ENCODE measurements at regions not wholly inside any gene's neighbourhood (a gene's known extent, or its start where the extent isn't known, plus 50 kb on each side); places are given as distances from the start of the nearest gene placed in this dataset.

GRCh38 chr21:38092051-38092450 is 164.7 kb upstream of the KCNJ15 start:
- H3K36me3 ChIP-seq (ENCODE audit: control insufficient read depth in 4 of 4, insufficient read depth in 4 of 4, low read length in 4 of 4): no peaks in the 10 kb centered on the region
- H3K27me3 ChIP-seq (ENCODE audit: control insufficient read depth in 3 of 3, insufficient read depth in 3 of 3, low read length in 2 of 3): peaks cover 0 to 15% (median 0%) of the 10 kb centered on the region in 3 donors
- DNase-seq: peak; percentile 10 to 35 (median 21)
- no peak overlapping the region for H3K4me3 ChIP-seq
- H3K9me3 ChIP-seq (ENCODE audit: control insufficient read depth in 4 of 4, insufficient read depth in 3 of 4, low read length in 3 of 4): peaks cover 0 to 3% (median 0%) of the 10 kb centered on the region in 4 donors
- WGBS, 2 donors: 50 to 67% methylated on average over 6 of the region's 6 CpGs
- no peak overlapping the region for H3K27ac ChIP-seq (ENCODE audit: low read depth in 1 of 2, low read length in 1 of 2)
- ATAC-seq (ENCODE audit: insufficient read depth, low FRiP score): no peak
- no peaks in the 10 kb centered on the region for H3K4me1 ChIP-seq (ENCODE audit: control insufficient read depth in 5 of 5, insufficient read depth in 5 of 5, low read length in 5 of 5)
- TF ChIP-seq, protein P1, sequence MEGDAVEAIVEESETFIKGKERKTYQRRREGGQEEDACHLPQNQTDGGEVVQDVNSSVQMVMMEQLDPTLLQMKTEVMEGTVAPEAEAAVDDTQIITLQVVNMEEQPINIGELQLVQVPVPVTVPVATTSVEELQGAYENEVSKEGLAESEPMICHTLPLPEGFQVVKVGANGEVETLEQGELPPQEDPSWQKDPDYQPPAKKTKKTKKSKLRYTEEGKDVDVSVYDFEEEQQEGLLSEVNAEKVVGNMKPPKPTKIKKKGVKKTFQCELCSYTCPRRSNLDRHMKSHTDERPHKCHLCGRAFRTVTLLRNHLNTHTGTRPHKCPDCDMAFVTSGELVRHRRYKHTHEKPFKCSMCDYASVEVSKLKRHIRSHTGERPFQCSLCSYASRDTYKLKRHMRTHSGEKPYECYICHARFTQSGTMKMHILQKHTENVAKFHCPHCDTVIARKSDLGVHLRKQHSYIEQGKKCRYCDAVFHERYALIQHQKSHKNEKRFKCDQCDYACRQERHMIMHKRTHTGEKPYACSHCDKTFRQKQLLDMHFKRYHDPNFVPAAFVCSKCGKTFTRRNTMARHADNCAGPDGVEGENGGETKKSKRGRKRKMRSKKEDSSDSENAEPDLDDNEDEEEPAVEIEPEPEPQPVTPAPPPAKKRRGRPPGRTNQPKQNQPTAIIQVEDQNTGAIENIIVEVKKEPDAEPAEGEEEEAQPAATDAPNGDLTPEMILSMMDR (IDR thresholded peaks at IDR 0.05; ENCODE audit: control extremely low read depth, extremely low read depth): no peak
- H3K9ac ChIP-seq (ENCODE audit: insufficient read depth in 1 of 2, low read length in 2 of 2): no peak overlapping the region

GRCh38 chr21:38095220-38095619 is 161.6 kb upstream of the KCNJ15 start:
- Histone ChIP-seq H3K9me3 (ENCODE audit: control insufficient read depth in 4 of 4, insufficient read depth in 3 of 4, low read length in 3 of 4) (peaks cover 0 to 3% (median 0%) of the 10 kb centered on the region in 4 donors), H3K9ac (ENCODE audit: insufficient read depth in 1 of 2, low read length in 2 of 2) (no peak overlapping the region), H3K4me3 (no peak overlapping the region), H3K27me3 (ENCODE audit: control insufficient read depth in 3 of 3, insufficient read depth in 3 of 3, low read length in 2 of 3) (peaks cover 0 to 2% (median 0%) of the 10 kb centered on the region in 3 donors), H3K27ac (ENCODE audit: low read depth in 1 of 2, low read length in 1 of 2) (no peak overlapping the region), H3K36me3 (ENCODE audit: control insufficient read depth in 4 of 4, insufficient read depth in 4 of 4, low read length in 4 of 4) (no peaks in the 10 kb centered on the region), H3K4me1 (ENCODE audit: control insufficient read depth in 5 of 5, insufficient read depth in 5 of 5, low read length in 5 of 5) (no peaks in the 10 kb centered on the region)
- ATAC-seq (ENCODE audit: insufficient read depth, low FRiP score) (no peak), DNase-seq (no peak)
- 90 to 92% methylated on average over 5 of the region's 5 CpGs for WGBS, 2 donors
- TF ChIP-seq, protein P1 (IDR thresholded peaks at IDR 0.05; ENCODE audit: control extremely low read depth, extremely low read depth): no peak

GRCh38 chr21:38097789-38098188 is 159.0 kb upstream of the KCNJ15 start:
- H3K4me3 ChIP-seq: no peak overlapping the region
- DNase-seq: no peak
- TF ChIP-seq, protein P1 (IDR thresholded peaks at IDR 0.05; ENCODE audit: control extremely low read depth, extremely low read depth): no peak
- no peaks in the 10 kb centered on the region for H3K4me1 ChIP-seq (ENCODE audit: control insufficient read depth in 5 of 5, insufficient read depth in 5 of 5, low read length in 5 of 5)
- no peak for ATAC-seq (ENCODE audit: insufficient read depth, low FRiP score)
- no peak overlapping the region for H3K9ac ChIP-seq (ENCODE audit: insufficient read depth in 1 of 2, low read length in 2 of 2)
- no peak overlapping the region for H3K27ac ChIP-seq (ENCODE audit: low read depth in 1 of 2, low read length in 1 of 2)
- H3K27me3 ChIP-seq (ENCODE audit: control insufficient read depth in 3 of 3, insufficient read depth in 3 of 3, low read length in 2 of 3): peaks cover 0 to 4% (median 0%) of the 10 kb centered on the region in 3 donors
- H3K9me3 ChIP-seq (ENCODE audit: control insufficient read depth in 4 of 4, insufficient read depth in 3 of 4, low read length in 3 of 4): peaks cover 0 to 3% (median 0%) of the 10 kb centered on the region in 4 donors
- H3K36me3 ChIP-seq (ENCODE audit: control insufficient read depth in 4 of 4, insufficient read depth in 4 of 4, low read length in 4 of 4): no peaks in the 10 kb centered on the region

DNA sequence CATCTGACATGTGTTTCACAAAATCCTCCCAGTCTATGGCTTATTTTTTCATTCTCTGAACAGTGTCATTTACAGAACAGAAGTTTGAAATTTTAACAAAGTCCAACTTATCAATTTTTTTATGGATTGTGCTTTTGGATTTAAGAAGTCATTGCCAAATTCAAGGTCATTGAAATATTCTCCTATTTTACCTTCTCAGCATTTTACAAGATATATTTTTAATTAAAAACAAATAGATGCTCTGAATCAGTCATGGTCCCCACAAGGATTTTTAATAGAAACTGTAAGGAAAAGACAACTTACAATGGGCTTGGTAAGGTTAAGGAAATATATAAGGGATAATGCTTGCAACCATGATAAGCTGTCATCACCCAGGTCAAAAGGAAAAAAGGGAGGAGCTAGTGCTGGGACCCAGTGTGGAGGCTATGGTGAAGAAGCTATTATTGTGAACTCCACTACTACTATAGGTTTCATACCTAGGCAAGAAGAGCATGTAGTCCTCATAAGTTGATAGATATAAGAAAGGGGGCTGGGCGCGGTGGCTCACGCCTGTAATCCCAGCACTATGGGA is 144.5 kb upstream of the KCNJ15 start:
- DNase-seq: no peak
- H3K27ac ChIP-seq (ENCODE audit: low read depth in 1 of 2, low read length in 1 of 2): no peak overlapping the region
- H3K27me3 ChIP-seq (ENCODE audit: control insufficient read depth in 3 of 3, insufficient read depth in 3 of 3, low read length in 2 of 3): no peaks in the 10 kb centered on the region
- no peaks in the 10 kb centered on the region for H3K36me3 ChIP-seq (ENCODE audit: control insufficient read depth in 4 of 4, insufficient read depth in 4 of 4, low read length in 4 of 4)
- no peak overlapping the region for H3K4me3 ChIP-seq
- 97 to 99% methylated on average over 3 of the region's 3 CpGs for WGBS, 2 donors
- TF ChIP-seq, protein P1 (IDR thresholded peaks at IDR 0.05; ENCODE audit: control extremely low read depth, extremely low read depth): no peak
- no peak for ATAC-seq (ENCODE audit: insufficient read depth, low FRiP score)
- no peak overlapping the region for H3K9ac ChIP-seq (ENCODE audit: insufficient read depth in 1 of 2, low read length in 2 of 2)
- no peaks in the 10 kb centered on the region for H3K4me1 ChIP-seq (ENCODE audit: control insufficient read depth in 5 of 5, insufficient read depth in 5 of 5, low read length in 5 of 5)
- H3K9me3 ChIP-seq (ENCODE audit: control insufficient read depth in 4 of 4, insufficient read depth in 3 of 4, low read length in 3 of 4): peaks cover 0 to 4% (median 0%) of the 10 kb centered on the region in 4 donors

Data from lung (tissue), 11 donors.